GM18858 (cell line): ENCODE measurements at regions not wholly inside any gene's neighbourhood (a gene's known extent, or its start where the extent isn't known, plus 50 kb on each side); places are given as distances from the start of the nearest gene placed in this dataset.
"Not testable (repeated sequence)": the region's sequence is repeated elsewhere in the genome, so short reads cannot be mapped to it uniquely, and the experiment has no call there.

Experiments used
- ATAC-seq: cut with Tn5 transposase; IDR thresholded peaks from one replicate; pipeline ENCODE4 v1.9.1; 2021; ENCODE audit not compliant: unreplicated experiment

- ATAC-seq, result no peak
These were observed 128.0 kb downstream of the BARX2 start for GRCh38 chr11:129503646-129504045.

GRCh38 chr11:129505266-129505665 is 129.6 kb downstream of the BARX2 start:
- ATAC-seq, result no peak

DNA sequence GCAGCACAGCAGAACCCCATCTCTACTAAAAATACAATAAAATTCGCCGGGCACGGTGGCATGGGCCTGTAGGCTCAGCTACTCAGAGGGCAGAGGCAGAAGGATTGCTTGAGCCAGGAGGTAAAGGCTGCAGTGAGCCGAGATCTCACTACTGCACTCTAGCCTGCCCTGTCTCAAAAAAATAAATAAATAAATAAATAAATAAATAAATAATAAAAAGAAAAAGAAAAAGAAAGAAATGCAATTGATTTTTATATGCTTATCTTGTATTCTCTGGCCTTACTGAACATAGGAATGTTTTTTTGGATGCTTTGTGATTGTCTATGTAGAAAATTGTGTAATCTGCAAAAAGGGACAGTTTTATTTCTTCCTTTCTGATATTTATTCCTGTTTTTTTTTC is 132.5 kb downstream of the BARX2 start:
- no peak for ATAC-seq

DNA sequence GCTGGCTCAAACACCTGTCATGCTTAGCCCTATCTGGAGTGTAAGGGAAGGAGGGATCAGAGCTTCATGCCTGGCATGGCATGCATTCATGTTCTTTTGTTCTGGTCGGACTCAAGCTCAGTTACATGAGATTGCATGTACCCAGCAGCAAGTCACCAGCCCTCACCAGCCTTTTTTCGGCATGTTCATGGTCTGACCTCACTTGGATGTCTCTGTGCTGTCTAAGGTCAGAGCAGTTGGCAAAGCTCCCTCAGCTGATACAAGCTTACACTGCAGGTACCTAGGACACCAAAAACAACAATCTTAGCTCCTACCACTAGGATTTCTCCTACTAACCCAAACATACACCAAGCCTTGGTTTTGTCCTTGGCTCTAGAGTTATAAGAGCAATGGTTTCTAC is 152.6 kb downstream of the BARX2 start:
- ATAC-seq, result no peak

DNA sequence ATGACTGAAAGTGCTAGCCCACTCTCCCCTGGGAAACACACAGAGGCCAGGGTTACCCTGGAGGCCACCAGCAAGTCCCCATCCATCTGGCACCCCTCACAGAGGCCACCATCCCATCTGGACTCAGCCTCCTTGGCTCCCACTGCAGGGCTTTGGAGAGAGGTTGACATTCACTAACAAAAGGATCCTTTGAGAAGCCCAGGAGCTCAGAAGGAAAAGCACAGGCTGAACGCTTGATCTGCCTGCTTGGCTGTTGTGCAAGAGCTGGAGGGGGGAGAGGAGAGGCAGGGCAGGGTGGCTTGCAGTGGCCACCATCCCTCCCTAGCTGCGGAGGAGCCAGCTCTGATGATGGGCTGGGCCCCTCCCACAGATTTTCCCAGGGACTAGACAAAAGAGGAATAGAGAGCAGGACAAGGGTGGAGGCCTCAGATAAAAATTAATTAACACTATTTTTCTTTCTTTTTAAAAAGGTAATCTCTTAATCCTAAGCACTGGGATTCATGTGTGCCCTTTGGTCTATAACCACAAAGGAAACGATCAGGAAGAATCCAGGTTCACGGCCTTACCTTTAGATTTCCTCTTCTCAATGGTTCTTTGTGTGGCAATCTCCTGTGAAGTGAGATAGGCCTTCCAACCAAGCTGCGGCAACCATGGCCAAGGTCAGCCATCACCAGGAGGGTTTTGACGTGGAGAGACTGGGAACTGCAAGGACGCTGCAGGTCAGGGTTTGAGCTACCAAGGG is 154.7 kb downstream of the BARX2 start:
- no peak for ATAC-seq

DNA sequence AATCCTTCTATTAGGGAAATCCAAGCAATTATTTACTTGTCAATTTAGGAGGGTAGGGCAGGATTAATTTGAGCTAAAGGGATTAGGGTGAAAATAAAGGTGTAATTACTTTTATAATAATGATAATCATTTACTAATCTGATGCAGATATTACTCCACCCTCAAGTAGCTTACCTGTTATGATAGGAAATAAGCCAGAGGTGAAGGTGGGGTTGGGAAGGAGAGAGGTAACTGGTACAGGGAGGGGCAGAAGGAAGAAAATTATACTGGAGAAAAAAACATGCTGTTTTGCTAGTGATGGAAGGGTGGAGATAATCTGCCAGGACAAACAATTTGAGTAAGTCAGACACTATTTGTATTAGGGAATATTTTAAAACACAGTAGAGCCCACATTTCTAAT is 157.7 kb downstream of the BARX2 start:
- ATAC-seq, result no peak

GRCh38 chr11:129536338-129536737 is 160.7 kb downstream of the BARX2 start:
- ATAC-seq, result no peak

GRCh38 chr11:129538323-129538722 is 162.7 kb downstream of the BARX2 start:
- ATAC-seq, result no peak

DNA sequence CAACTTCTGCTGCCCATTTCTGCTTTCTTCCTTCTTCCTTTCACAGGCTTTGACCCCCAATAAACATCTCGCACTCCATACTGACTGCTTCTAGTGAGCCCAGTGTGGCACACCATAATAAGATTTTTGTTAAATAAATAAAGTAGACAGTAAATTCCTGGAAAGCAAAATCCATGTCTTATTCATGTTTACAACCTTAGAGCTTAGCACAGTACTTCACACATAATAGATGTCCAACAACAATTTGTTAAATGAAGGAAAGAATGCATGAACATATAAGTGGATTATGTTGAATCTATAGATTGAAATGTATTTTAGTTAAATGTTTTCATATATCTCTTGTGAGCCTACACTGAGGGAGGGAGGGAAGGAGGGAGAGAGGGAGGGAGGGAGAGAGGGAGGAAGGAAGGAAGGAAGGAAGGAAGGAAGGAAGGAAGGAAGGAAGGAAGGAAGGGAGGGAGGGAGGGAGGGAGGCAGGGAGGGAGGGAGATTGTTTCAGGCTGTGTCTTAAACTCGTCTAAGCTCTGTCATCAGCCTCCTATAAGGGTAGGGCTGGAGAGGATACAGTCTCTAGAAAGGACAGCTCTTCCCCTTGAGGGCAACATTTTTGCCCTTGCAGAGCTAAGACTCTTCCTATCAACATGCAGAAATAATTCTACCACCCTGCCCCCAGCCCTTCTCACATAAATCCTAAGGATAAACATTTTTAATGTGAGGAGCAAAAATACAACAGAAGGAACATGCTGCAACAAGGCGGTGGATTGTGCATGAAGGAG is 168.1 kb downstream of the BARX2 start:
- ATAC-seq, result no peak

DNA sequence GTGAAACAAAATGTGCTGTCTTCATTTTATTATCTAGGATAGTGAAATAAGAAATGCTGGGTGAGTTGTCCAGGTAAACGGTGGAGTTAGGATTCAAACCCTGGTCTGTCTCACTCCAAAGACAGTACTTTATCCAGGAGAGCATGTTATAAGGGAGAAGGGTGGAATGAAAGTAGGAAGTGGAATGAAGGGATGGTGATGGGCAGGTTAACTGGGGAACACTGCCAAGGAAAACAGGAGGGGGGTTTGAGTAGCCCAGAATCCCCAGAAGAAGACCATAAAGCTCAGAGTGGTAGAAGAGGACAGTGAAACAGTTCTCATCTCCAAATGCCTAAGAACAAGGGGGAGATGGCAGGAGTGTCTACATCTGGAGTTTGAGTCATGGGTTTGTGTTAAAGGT is 169.0 kb downstream of the BARX2 start:
- no peak for ATAC-seq

- no peak for ATAC-seq
These were observed 170.6 kb downstream of the BARX2 start for GRCh38 chr11:129546266-129546665.

GRCh38 chr11:129557421-129557820 is 181.8 kb downstream of the BARX2 start:
- no peak for ATAC-seq

DNA sequence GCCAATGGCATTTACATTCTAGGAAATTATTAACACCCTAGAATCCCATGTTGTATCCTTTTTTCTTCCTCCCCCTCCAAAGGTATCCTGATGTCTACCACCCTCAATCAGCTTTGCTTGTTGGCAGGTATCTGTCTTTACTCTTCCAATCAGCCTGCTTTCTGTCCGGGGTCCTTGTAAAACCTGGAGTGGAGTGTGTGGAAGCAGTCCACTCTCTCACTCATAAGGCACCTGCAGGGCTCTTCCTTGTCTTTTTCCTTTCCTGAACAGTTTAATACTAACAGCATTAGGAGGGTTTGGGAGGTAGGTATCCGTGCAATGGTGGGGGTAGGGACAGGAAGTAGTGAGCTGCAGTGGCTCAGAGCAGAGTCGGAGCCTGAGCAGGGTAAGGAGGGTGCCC is 193.4 kb downstream of the BARX2 start:
- ATAC-seq, result no peak

DNA sequence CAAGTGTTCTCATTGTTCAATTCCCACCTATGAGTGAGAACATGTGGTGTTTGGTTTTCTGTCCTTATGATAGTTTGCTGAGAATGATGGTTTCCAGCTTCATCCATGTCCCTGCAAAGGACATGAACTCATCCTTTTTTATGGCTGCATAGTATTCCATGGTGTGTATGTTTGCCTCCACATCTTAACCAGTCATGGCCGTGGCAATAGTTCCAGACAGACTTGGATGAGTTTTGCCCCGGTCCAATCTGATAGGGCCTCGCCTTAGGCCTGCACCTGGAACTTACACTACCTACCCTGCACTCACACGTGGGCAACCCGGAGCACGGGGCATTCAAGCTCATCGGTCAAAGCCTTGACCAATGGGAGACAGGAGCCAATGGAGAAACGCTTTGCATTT is 197.0 kb downstream of the BARX2 start:
- ATAC-seq, result not testable (repeated sequence)

- ATAC-seq, result no peak
These were observed 197.5 kb downstream of the BARX2 start for GRCh38 chr11:129573161-129573560.

- no peak for ATAC-seq
These were observed 198.8 kb downstream of the BARX2 start for GRCh38 chr11:129574431-129574830.

DNA sequence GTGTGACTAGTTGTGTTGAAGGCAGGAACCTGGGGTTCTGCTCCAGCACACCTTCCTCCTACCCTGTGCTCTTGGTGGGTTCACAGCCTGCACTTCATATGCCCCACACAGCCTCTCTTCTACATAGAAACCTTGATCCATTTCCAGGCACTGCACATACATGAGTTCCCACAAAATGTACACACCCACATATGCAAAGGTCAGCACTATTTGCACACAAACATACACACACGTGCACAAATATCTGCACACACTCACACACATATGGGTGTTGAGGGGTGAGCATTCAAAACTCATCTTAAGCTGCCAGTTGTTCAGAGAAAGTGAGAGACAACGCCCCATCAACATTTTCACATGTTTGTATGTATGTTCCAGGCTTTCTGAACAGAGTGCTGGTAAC is 201.0 kb downstream of the BARX2 start:
- ATAC-seq, result no peak

GRCh38 chr11:129578006-129578405 is 202.4 kb downstream of the BARX2 start:
- ATAC-seq, result no peak

DNA sequence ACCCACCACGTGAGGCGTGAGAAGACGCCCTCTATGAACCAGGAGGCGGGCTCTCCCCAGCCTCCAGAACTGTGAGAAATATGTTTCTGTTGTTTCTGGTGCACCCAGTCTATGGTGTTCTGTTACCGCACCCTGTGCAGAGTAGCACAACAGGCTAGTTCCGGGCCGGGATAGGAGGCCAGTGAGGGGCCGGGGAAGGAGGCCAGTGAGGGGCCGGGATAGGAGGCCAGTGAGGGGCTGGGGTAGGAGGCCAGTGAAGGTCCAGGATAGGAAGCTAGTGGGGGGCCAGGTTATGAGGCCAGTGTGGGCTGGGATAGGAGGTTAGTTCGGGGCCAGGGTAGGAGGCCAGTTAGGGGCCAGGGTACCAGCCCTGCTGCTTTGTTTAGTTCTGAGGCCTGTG is 204.6 kb downstream of the BARX2 start:
- ATAC-seq, result no peak

- ATAC-seq, result no peak
These were observed 208.7 kb downstream of the BARX2 start for GRCh38 chr11:129584316-129584715.

GRCh38 chr11:129589190-129589860 is 213.7 kb downstream of the BARX2 start:
- no peak for ATAC-seq
